Endothelial cell of umbilical vein (primary cell): ENCODE measurements at regions not wholly inside any gene's neighbourhood (a gene's known extent, or its start where the extent isn't known, plus 50 kb on each side); places are given as distances from the start of the nearest gene placed in this dataset.

Experiments used
- BruUV-seq: library from RNA; stranded (reverse); fragments of 400-500 nt; replicated peaks from 2 replicates; lab custom pipeline; 2021; lab: Mats Ljungman, UMichigan
- CTCF ChIA-PET: fragments of 300-600, 350-600 bp; sonication (Branson Sonifier 250); formaldehyde crosslinking; loops from one replicate; lab custom pipeline; 2021; ENCODE audit warnings: antibody characterized with exemption, inconsistent platforms; lab: Charles Lee
- POLR2A ChIA-PET: fragments of 300-600, 350-600 bp; sonication (Branson Sonifier 250); formaldehyde crosslinking; loops from one replicate; lab custom pipeline; 2021; ENCODE audit warnings: antibody characterized with exemption, inconsistent platforms; lab: Charles Lee
- DNase-seq: peaks from one replicate; pipeline ENCODE4 v3.0.0-alpha.2; 2011; ENCODE audit warnings: low read depth, low spot score
- FAIRE-seq: peaks from 2 replicates; lab custom pipeline; 2011; peaks lifted over from hg19 to GRCh38; lab: Jason Lieb, UNC
- H2AFZ ChIP-seq: 2 replicates; pipeline ENCODE4 v1.6.0; 2012; ENCODE audit warnings: low read depth, low read length, control low read depth, inconsistent platforms
- H3K27ac ChIP-seq: 2 replicates; pipeline ENCODE4 v1.5.1; 2011; ENCODE audit warnings: low read depth, mild to moderate bottlenecking, control low read depth, low read length, moderate library complexity; ENCODE audit not compliant: insufficient read depth
- H3K27me3 ChIP-seq, 2 experiments: 2 replicates each; pipeline versions ENCODE4 v1.6.0 to v1.6.1; 2011; ENCODE audit warnings: low read length in 2 of 2, mixed read lengths in 1 of 2; ENCODE audit not compliant: control insufficient read depth in 2 of 2, insufficient read depth in 2 of 2
- H3K36me3 ChIP-seq, 2 experiments: 2 replicates in 1 of 2; 3 replicates in 1 of 2; pipeline ENCODE4 v1.5.1; 2011; ENCODE audit warnings: low read length in 2 of 2, mild to moderate bottlenecking in 1 of 2, moderate library complexity in 1 of 2; ENCODE audit not compliant: control insufficient read depth in 2 of 2, insufficient read depth in 2 of 2; ENCODE audit errors: extremely low read depth in 1 of 2
- H3K4me1 ChIP-seq: 3 replicates; pipeline ENCODE4 v1.5.1; 2011; ENCODE audit warnings: mild to moderate bottlenecking, low read length; ENCODE audit not compliant: control insufficient read depth, insufficient read depth; ENCODE audit errors: extremely low read depth
- H3K4me2 ChIP-seq: 2 replicates; pipeline ENCODE4 v1.6.1; 2011; ENCODE audit warnings: low read length, control low read depth, mixed read lengths; ENCODE audit not compliant: insufficient read depth
- H3K4me3 ChIP-seq, 3 experiments: fragments of 200-600 bp in 1 of 3; sonication (generic), shearing (Covaris generic) in 1 of 3; replicated peaks in 1 of 3; 2 replicates each; pipeline ENCODE4 v1.5.1; 2011 to 2016; ENCODE audit warnings: control low read depth in 3 of 3, low read length in 3 of 3, mild to moderate bottlenecking in 2 of 3, inconsistent platforms in 1 of 3, low read depth in 1 of 3, moderate library complexity in 1 of 3; ENCODE audit not compliant: insufficient read depth in 1 of 3
- H3K79me2 ChIP-seq: 2 replicates; pipeline ENCODE4 v1.6.0; 2012; ENCODE audit warnings: low read length, inconsistent platforms; ENCODE audit not compliant: control insufficient read depth, insufficient read depth
- H3K9ac ChIP-seq: replicated peaks from 2 replicates; pipeline ENCODE3; 2011; ENCODE audit warnings: low read length, control low read depth; ENCODE audit not compliant: insufficient read depth; ENCODE audit errors: extremely low read depth
- H3K9me1 ChIP-seq: replicated peaks from 3 replicates; pipeline ENCODE4 v1.6.0; 2011; ENCODE audit warnings: mild to moderate bottlenecking, low read length; ENCODE audit not compliant: control insufficient read depth, insufficient read depth; ENCODE audit errors: extremely low read depth
- H3K9me3 ChIP-seq: replicated peaks from 2 replicates; pipeline ENCODE4 v1.5.1; 2012; ENCODE audit warnings: low read length, inconsistent platforms; ENCODE audit not compliant: control insufficient read depth, insufficient read depth
- H4K20me1 ChIP-seq: replicated peaks from 2 replicates; pipeline ENCODE3; 2011; ENCODE audit warnings: mild to moderate bottlenecking, low read length; ENCODE audit not compliant: control insufficient read depth, insufficient read depth; ENCODE audit errors: extremely low read depth
- EZH2 ChIP-seq: IDR thresholded peaks from 2 replicates; pipeline ENCODE4 v1.6.1; 2012; ENCODE audit warnings: borderline replicate concordance, low read depth, mild to moderate bottlenecking, moderate library complexity, low read length, inconsistent platforms; ENCODE audit not compliant: severe bottlenecking
- FOS ChIP-seq: IDR thresholded peaks from 2 replicates; pipeline ENCODE4 v1.6.1; 2011; ENCODE audit warnings: mild to moderate bottlenecking, low read length, moderate library complexity, borderline replicate concordance; ENCODE audit not compliant: insufficient read depth
- GATA2 ChIP-seq: IDR thresholded peaks from 2 replicates; pipeline ENCODE4 v1.7.0; 2011; ENCODE audit warnings: low read depth, mild to moderate bottlenecking, moderate library complexity, mixed read lengths, low read length; ENCODE audit not compliant: insufficient read length, insufficient read depth
- JUN ChIP-seq: IDR thresholded peaks from 2 replicates; pipeline ENCODE4 v1.6.1; 2011; ENCODE audit warnings: borderline replicate concordance, low read depth; ENCODE audit not compliant: insufficient read length, insufficient read depth
- MYC ChIP-seq: IDR thresholded peaks from one replicate; pipeline ENCODE4 v1.6.1; 2011; ENCODE audit warnings: mild to moderate bottlenecking, low read depth, low read length
- POLR2A ChIP-seq: IDR thresholded peaks from 2 replicates; pipeline ENCODE4 v1.6.1; 2012; ENCODE audit warnings: low read depth, mild to moderate bottlenecking, control low read depth, low read length
- POLR2AphosphoS5 ChIP-seq: IDR thresholded peaks from 2 replicates; pipeline ENCODE4 v1.6.1; 2012; ENCODE audit warnings: low read depth, mild to moderate bottlenecking, control low read depth, low read length, moderate library complexity; ENCODE audit not compliant: insufficient read depth
- dilution Hi-C: fragments of 300-500 bp; cut with MboI; formaldehyde crosslinking; loops from one replicate; pipeline ENCODE4 v1.15.0; 2019; ENCODE audit warnings: low sequenced_read_pairs; ENCODE audit not compliant: extremely low pct_ligation_motif_present
- intact Hi-C: fragments of 100-400 bp; cut with micrococcal nuclease; formaldehyde crosslinking; loops from one replicate; pipeline ENCODE4 v1.10.0; 2022
- TF ChIP-seq, protein P1 (sequence below), 2 donors: IDR thresholded peaks; 1 replicate in 1 of 2; 2 replicates in 1 of 2; pipeline ENCODE4 v1.5.1; 2011; ENCODE audit warnings: low read length in 2 of 2, mild to moderate bottlenecking in 2 of 2, moderate library complexity in 2 of 2, control low read depth in 1 of 2, inconsistent platforms in 1 of 2, low read depth in 1 of 2; ENCODE audit not compliant: insufficient read depth in 1 of 2; ENCODE audit errors: extremely low read depth in 1 of 2
- TF ChIP-seq, protein P2 (sequence below): IDR thresholded peaks from 2 replicates; pipeline ENCODE4 v1.6.1; 2011; ENCODE audit not compliant: insufficient read depth, insufficient read length

DNA sequence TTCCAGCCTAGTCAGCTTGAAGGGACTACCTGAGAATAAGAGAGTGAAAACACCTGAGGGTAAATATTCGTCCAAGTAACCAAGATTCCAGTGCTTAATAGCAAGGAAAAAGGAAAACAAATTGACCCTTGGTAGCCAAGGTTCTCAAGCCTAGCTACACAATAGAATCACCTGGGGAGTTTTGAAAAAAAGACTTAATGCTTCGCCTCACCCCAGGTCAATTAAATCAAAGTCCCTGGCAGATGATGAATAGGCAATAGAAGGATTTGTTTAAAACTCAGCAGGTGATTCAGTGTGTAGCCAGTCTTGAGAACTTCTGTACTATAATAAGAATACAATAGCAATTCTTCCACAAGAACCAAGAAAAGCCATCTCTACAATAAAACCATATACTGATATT, 500.2 kb downstream of the XIRP2 start:
- TF ChIP-seq GATA2 (no peak), MYC (no peak), FOS (no peak), POLR2AphosphoS5 (no peak), POLR2A (no peak), EZH2 (no peak), JUN (no peak)
- TF ChIP-seq, protein P1, sequence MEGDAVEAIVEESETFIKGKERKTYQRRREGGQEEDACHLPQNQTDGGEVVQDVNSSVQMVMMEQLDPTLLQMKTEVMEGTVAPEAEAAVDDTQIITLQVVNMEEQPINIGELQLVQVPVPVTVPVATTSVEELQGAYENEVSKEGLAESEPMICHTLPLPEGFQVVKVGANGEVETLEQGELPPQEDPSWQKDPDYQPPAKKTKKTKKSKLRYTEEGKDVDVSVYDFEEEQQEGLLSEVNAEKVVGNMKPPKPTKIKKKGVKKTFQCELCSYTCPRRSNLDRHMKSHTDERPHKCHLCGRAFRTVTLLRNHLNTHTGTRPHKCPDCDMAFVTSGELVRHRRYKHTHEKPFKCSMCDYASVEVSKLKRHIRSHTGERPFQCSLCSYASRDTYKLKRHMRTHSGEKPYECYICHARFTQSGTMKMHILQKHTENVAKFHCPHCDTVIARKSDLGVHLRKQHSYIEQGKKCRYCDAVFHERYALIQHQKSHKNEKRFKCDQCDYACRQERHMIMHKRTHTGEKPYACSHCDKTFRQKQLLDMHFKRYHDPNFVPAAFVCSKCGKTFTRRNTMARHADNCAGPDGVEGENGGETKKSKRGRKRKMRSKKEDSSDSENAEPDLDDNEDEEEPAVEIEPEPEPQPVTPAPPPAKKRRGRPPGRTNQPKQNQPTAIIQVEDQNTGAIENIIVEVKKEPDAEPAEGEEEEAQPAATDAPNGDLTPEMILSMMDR (IDR thresholded peaks at IDR 0.05; ENCODE audit: extremely low read depth in 1 of 2, insufficient read depth in 1 of 2, low read depth in 1 of 2, low read length in 2 of 2), result no peak
- TF ChIP-seq, protein P2, sequence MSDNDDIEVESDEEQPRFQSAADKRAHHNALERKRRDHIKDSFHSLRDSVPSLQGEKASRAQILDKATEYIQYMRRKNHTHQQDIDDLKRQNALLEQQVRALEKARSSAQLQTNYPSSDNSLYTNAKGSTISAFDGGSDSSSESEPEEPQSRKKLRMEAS, result no peak
- H3K4me3 ChIP-seq, result no peak overlapping the region
- H3K36me3 ChIP-seq, result no peaks in the 10 kb centered on the region
- intact Hi-C loops (no loop called here), dilution Hi-C loops (no loop called here)
- peaks cover 2% of the 10 kb centered on the region for H3K9me3 ChIP-seq
- ChIA-PET POLR2A (no interaction called here), CTCF (no interaction called here)
- no peak for FAIRE-seq
- H3K9ac ChIP-seq, result no peak overlapping the region
- no peak overlapping the region for H2AFZ ChIP-seq
- H3K27ac ChIP-seq, result no peak overlapping the region
- no peaks in the 10 kb centered on the region for H3K4me1 ChIP-seq
- H4K20me1 ChIP-seq, result no peaks in the 10 kb centered on the region
- DNase-seq, result no peak
- H3K27me3 ChIP-seq, result no peaks in the 10 kb centered on the region
- no peaks in the 10 kb centered on the region for H3K79me2 ChIP-seq
- no TSS peak for BruUV-seq
- H3K9me1 ChIP-seq, result no peaks in the 10 kb centered on the region
- no peak overlapping the region for H3K4me2 ChIP-seq
